ENCODE measurements at regions not wholly inside any gene's neighbourhood (a gene's known extent, or its start where the extent isn't known, plus 50 kb on each side); places are given as distances from the start of the nearest gene placed in this dataset.

DNA sequence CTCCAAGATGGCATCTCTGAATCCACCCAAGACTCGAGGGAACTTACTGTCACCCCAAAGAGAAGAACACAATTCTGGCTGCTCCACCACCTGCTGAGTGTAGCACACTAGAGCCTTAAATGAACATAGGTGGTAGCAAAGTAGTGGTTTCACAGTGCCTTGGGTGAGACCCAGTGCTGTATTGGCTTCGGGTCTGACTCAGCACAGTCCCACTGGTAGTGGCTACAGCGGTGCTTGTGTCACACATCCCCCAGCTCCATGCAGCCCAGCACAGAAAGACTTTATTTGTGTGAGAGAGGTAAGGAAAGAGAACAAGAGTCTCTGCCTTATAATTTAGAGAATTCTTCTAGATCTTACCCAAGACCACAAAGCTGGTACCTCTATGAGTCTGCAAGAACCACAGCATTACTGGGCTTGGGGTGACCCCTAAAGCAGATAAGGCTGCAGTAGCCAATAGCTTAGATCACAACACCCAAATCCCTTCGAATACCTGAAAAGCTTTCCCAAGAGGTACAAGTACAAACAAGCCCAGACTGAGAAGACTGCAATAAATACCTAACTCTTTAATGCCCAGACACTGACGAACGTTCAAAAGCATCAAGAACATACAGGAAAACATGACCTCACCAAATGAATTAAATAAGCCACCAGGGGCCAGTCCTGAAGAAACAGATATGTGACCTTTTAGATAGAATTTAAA, 83.3 kb upstream of the SLC38A4 start:
- Histone ChIP-seq H3K27ac (ENCODE audit: low read length) (no peak overlapping the region), H3K27me3 (ENCODE audit: control insufficient read depth, insufficient read depth, low read length) (peaks cover 4% of the 10 kb centered on the region), H3K4me1 (ENCODE audit: control insufficient read depth, insufficient read depth, low read length) (no peaks in the 10 kb centered on the region), H3K9me3 (ENCODE audit: control insufficient read depth, insufficient read depth, low read length) (no peaks in the 10 kb centered on the region), H3K4me3 (ENCODE audit: low read length) (no peak overlapping the region), H3K36me3 (ENCODE audit: control insufficient read depth, insufficient read depth, low read length) (no peaks in the 10 kb centered on the region)
- no peak overlapping the region for H3K4me3 Mint-ChIP-seq
- H3K9me3 Mint-ChIP-seq, result peaks cover 8 to 13% of the 10 kb centered on the region in 2 donors
- TF ChIP-seq, protein P1, sequence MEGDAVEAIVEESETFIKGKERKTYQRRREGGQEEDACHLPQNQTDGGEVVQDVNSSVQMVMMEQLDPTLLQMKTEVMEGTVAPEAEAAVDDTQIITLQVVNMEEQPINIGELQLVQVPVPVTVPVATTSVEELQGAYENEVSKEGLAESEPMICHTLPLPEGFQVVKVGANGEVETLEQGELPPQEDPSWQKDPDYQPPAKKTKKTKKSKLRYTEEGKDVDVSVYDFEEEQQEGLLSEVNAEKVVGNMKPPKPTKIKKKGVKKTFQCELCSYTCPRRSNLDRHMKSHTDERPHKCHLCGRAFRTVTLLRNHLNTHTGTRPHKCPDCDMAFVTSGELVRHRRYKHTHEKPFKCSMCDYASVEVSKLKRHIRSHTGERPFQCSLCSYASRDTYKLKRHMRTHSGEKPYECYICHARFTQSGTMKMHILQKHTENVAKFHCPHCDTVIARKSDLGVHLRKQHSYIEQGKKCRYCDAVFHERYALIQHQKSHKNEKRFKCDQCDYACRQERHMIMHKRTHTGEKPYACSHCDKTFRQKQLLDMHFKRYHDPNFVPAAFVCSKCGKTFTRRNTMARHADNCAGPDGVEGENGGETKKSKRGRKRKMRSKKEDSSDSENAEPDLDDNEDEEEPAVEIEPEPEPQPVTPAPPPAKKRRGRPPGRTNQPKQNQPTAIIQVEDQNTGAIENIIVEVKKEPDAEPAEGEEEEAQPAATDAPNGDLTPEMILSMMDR (IDR thresholded peaks at IDR 0.05), result no peak
- peaks cover 28% of the 10 kb centered on the region for H3K36me3 Mint-ChIP-seq
- intact Hi-C loops (cut with micrococcal nuclease), result no loop called here
- no peak overlapping the region for H3K27ac Mint-ChIP-seq
- H3K4me1 Mint-ChIP-seq, result no peaks in the 10 kb centered on the region
- DNase-seq, result no peak
- WGBS (ENCODE audit: insufficient coverage), result 59% methylated on average over 6 of the region's 6 CpGs
- H3K27me3 Mint-ChIP-seq (ENCODE audit: low read depth in 2 of 2), result peaks cover 22 to 51% of the 10 kb centered on the region in 2 donors
- no peak for ATAC-seq

DNA sequence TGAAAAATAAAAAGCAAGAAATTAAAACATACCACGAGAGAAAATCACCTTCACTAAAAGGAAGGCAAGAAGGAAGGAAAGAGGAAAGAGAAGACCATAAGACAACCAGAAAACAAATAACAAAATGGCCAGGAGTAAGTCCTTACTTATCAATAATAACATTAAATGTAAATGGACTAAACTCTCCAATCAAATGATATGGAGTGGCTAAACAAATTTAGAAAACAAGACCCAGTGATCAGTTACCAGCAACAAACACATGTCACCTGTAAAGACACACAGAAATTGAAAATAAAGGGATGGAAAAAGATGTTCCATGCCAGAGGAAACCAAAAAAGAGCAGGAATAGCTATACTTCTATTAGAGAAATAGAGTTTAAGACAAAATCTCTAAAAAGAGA, 85.0 kb upstream of the SLC38A4 start:
- Mint-ChIP-seq H3K4me3 (no peak overlapping the region), H3K27me3 (ENCODE audit: low read depth in 2 of 2) (peaks cover 24 to 39% of the 10 kb centered on the region in 2 donors), H3K9me3 (peaks cover 8 to 13% of the 10 kb centered on the region in 2 donors), H3K4me1 (no peaks in the 10 kb centered on the region), H3K36me3 (peaks cover 28% of the 10 kb centered on the region), H3K27ac (no peak overlapping the region)
- Histone ChIP-seq H3K27ac (ENCODE audit: low read length) (no peak overlapping the region), H3K4me3 (ENCODE audit: low read length) (no peak overlapping the region), H3K27me3 (ENCODE audit: control insufficient read depth, insufficient read depth, low read length) (peaks cover 4% of the 10 kb centered on the region), H3K9me3 (ENCODE audit: control insufficient read depth, insufficient read depth, low read length) (no peaks in the 10 kb centered on the region), H3K4me1 (ENCODE audit: control insufficient read depth, insufficient read depth, low read length) (no peaks in the 10 kb centered on the region), H3K36me3 (ENCODE audit: control insufficient read depth, insufficient read depth, low read length) (no peaks in the 10 kb centered on the region)
- intact Hi-C loops (cut with micrococcal nuclease), result no loop called here
- ATAC-seq (no peak), DNase-seq (no peak)
- TF ChIP-seq, protein P1 (IDR thresholded peaks at IDR 0.05), result no peak
- no CpG with 5 or more reads among the region's 1 CpG for WGBS (ENCODE audit: insufficient coverage)

DNA sequence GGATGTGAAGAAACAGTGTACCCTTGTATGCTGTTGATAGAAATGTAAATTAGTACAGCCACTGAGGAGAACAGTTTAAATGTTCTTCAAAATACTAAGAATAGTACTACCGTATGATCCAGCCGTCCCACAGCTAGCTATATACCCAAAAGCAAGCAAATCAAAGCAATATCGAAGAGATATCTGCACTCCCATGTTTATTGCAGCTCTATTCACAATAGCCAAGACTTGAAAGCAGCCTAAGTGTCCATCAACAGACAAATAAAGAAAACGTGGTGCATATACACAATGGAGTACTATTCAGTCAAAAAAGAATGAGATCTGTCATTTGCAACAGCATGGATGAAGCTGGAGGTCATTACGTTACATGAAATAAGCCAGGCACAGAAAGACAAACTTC, 88.5 kb upstream of the SLC38A4 start:
- intact Hi-C loops (cut with micrococcal nuclease), result no loop called here
- ATAC-seq, result no peak
- no peaks in the 10 kb centered on the region for H3K4me1 Mint-ChIP-seq
- no peak overlapping the region for H3K27ac Mint-ChIP-seq
- no peak for DNase-seq
- 83% methylated on average over 5 of the region's 5 CpGs for WGBS (ENCODE audit: insufficient coverage)
- peaks cover 24 to 37% of the 10 kb centered on the region in 2 donors for H3K27me3 Mint-ChIP-seq (ENCODE audit: low read depth in 2 of 2)
- Histone ChIP-seq H3K4me3 (ENCODE audit: low read length) (no peak overlapping the region), H3K9me3 (ENCODE audit: control insufficient read depth, insufficient read depth, low read length) (no peaks in the 10 kb centered on the region), H3K4me1 (ENCODE audit: control insufficient read depth, insufficient read depth, low read length) (no peaks in the 10 kb centered on the region), H3K36me3 (ENCODE audit: control insufficient read depth, insufficient read depth, low read length) (no peaks in the 10 kb centered on the region), H3K27me3 (ENCODE audit: control insufficient read depth, insufficient read depth, low read length) (no peaks in the 10 kb centered on the region), H3K27ac (ENCODE audit: low read length) (no peak overlapping the region)
- TF ChIP-seq, protein P1 (IDR thresholded peaks at IDR 0.05), result no peak
- H3K9me3 Mint-ChIP-seq, result peaks cover 8 to 13% of the 10 kb centered on the region in 2 donors
- no peak overlapping the region for H3K4me3 Mint-ChIP-seq
- H3K36me3 Mint-ChIP-seq, result peaks cover 28% of the 10 kb centered on the region

DNA sequence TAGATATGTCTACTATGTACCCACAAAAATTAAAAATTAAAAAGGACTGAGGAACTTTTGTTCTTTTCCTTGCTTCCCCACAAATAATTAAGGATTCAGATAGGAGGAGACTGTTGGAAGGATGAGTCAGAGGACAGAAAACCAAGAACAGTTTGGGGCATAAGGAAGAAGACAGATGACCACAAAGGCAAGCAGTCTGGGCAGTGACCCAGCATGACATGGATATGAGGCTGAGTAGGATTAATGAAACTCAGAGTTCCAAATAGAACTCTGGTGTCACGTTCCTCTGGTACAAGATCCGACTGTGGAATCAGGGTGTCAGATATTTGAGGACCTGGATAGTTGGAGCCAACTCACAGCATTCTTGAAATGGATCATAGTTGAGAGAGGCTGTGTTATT, 89.3 kb upstream of the SLC38A4 start:
- Histone ChIP-seq H3K9me3 (ENCODE audit: control insufficient read depth, insufficient read depth, low read length) (no peaks in the 10 kb centered on the region), H3K4me3 (ENCODE audit: low read length) (no peak overlapping the region), H3K27ac (ENCODE audit: low read length) (no peak overlapping the region), H3K27me3 (ENCODE audit: control insufficient read depth, insufficient read depth, low read length) (no peaks in the 10 kb centered on the region), H3K36me3 (ENCODE audit: control insufficient read depth, insufficient read depth, low read length) (no peaks in the 10 kb centered on the region), H3K4me1 (ENCODE audit: control insufficient read depth, insufficient read depth, low read length) (no peaks in the 10 kb centered on the region)
- no peaks in the 10 kb centered on the region for H3K4me1 Mint-ChIP-seq
- TF ChIP-seq, protein P1 (IDR thresholded peaks at IDR 0.05), result no peak
- 100% methylated on average over 2 of the region's 2 CpGs for WGBS (ENCODE audit: insufficient coverage)
- peaks cover 21% of the 10 kb centered on the region for H3K36me3 Mint-ChIP-seq
- DNase-seq, result no peak
- H3K27me3 Mint-ChIP-seq (ENCODE audit: low read depth in 2 of 2), result peaks cover 24 to 35% of the 10 kb centered on the region in 2 donors
- ATAC-seq, result no peak
- intact Hi-C loops (cut with micrococcal nuclease), result no loop called here
- peaks cover 6 to 10% of the 10 kb centered on the region in 2 donors for H3K9me3 Mint-ChIP-seq
- no peak overlapping the region for H3K4me3 Mint-ChIP-seq
- no peak overlapping the region for H3K27ac Mint-ChIP-seq

Data from natural killer cell (primary cell).